HG02610 (cell line): ENCODE measurements at regions not wholly inside any gene's neighbourhood (a gene's known extent, or its start where the extent isn't known, plus 50 kb on each side); places are given as distances from the start of the nearest gene placed in this dataset.
"Not testable (repeated sequence)": the region's sequence is repeated elsewhere in the genome, so short reads cannot be mapped to it uniquely, and the experiment has no call there.

Experiments used
- ATAC-seq: cut with Tn5 transposase; IDR thresholded peaks from one replicate; pipeline ENCODE4 v1.9.1; 2021; ENCODE audit warnings: mild to moderate bottlenecking, moderate library complexity; ENCODE audit not compliant: unreplicated experiment

GRCh38 chr2:208921358-208921757 is 502.5 kb upstream of the MAP2 start:
- not testable (repeated sequence) for ATAC-seq

DNA sequence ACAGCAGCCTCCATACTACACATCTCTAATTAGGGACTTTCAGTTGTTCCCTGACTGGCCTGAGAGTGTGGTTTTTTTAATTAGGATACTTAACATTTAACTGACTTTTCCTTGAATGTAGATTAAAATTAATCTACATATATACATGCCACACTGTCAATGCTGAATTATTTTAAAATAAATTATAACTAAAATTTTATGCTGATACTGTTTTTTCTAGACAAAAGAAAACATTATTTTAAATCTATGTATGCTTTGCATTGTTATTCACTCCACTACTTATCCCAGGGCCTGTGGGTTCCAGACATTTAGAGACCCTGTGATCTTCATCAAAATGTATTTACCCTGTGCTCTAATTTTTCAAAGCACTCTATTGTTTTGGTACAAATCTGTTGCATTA is 496.0 kb upstream of the MAP2 start:
- no peak for ATAC-seq

- ATAC-seq, result no peak
Observed at GRCh38 chr2:208929139-208929864, 494.5 kb upstream of the MAP2 start.

GRCh38 chr2:208929894-208930427 is 493.9 kb upstream of the MAP2 start:
- no peak for ATAC-seq

GRCh38 chr2:208935531-208935930 is 488.3 kb upstream of the MAP2 start:
- ATAC-seq, result no peak

DNA sequence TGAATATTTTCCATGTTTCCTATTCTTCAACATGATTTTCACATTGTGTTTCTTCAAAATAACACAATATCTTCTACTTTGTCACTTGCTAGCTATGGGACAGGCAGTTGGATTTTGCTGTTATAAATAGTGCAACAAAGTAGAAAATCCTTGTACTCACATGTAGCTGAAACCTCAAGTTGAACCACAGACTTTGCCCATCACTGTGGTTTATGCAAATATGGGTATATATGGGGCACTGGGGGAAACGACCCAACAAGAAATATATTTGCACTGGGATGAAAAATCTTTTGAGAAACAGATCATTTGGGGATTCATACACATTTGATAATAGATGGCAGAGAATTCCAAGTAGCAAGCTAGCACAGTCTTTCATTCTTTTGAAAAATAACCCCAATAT is 486.3 kb upstream of the MAP2 start:
- ATAC-seq, result no peak

GRCh38 chr2:208939852-208940251 is 484.0 kb upstream of the MAP2 start:
- ATAC-seq, result no peak

DNA sequence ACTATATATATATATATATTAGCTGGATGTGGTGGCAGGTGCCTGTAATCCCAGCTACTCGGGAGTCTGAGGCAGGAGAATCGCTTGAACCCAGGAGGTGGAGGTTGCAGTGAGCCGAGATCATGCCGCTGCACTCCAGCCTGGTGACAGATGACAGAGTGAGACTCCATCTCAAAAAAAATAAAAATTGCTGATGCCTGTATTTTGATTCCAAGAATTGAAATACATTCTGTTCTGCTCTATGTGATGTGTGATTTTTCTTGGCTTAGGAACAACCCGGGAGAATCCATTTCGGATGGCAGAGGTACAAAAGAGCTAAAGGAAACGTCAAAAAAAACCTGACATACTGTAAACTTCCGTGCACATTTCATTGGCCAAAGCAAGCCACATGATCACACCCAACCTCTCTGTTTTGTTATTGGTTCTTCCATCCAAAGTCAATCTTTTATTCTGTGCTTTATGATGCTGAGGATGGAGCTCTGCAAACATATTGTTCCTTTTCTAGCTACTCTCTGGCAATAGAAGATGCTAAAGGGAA is 478.1 kb upstream of the MAP2 start:
- no peak for ATAC-seq

DNA sequence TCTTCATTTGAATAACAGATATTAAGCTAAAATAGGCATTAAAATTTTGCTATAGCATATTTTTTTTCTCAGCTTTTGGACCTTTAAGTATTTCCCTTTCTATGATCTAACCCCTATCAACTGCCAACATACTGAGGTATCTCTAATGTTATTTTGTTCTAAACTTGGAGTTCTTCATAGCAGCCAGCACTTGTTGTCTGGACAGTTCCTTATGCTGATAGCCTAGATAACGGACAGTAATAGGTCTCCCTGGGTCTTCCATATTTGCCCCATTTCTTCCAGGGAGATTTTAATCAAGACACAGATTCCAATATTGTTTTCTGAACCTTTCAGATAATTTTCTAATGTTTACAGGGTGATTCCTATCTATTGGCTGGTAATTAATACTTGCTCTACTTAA is 475.8 kb upstream of the MAP2 start:
- no peak for ATAC-seq

DNA sequence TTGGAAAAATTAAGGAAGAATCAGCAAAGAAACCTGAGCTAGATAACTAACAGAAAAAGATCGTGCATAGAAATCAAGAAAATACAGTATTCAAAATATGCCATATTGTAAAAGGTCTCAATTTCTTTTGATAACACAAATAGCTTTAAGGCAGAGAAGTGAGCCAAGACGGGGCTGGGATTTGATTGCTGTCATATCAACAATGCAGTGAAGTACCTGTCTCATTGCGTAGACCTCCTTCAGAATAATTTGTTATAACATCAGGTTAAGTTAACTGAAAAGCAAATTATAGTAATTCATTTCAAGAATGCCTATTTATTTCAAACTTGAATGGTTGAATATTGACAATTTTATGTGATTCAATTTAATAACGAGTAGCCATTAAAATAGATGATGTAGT is 453.8 kb upstream of the MAP2 start:
- ATAC-seq, result no peak

DNA sequence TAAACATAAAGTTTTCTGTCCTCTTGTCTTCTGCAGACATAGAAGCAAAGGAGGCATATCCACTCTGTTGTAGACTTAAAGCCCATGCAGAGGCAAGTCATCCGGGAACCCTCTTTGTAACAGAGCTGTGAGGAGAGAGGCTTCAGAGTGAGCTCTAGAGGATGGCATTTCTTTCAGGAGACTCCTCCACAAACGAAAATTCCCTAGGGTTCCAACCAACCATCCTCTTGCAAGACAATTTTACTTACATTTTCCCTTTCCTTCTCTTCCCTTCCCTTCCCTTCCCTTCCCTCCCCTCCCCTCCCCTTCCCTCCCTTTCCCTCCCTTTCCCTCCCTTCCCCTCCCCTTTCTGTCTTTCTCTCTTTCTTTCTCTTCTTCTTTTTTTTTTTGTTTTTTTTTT is 446.3 kb upstream of the MAP2 start:
- no peak for ATAC-seq

GRCh38 chr2:208978946-208979345 is 444.9 kb upstream of the MAP2 start:
- no peak for ATAC-seq

- ATAC-seq, result no peak
Observed at GRCh38 chr2:208980321-208980720, 443.5 kb upstream of the MAP2 start.

DNA sequence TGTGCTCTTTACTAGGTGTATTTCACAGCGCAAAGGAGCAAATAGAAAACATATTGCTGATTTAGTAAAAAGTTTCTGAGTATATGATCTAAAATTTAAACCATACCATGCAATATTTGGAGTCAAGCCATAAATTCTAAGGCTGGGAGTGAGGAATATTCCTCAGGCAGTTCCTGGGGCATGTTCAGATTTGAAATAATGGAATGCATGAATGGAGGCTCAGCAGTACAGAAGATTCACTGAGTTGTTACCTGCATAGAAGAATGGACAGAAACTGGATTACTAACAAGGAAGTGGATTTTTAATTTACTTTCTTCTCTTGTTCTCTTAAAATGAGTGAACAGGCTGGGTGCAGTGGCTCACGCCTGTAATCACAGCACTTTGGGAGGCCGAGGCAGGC is 441.0 kb upstream of the MAP2 start:
- no peak for ATAC-seq

GRCh38 chr2:208983486-208983885 is 440.4 kb upstream of the MAP2 start:
- ATAC-seq, result no peak

DNA sequence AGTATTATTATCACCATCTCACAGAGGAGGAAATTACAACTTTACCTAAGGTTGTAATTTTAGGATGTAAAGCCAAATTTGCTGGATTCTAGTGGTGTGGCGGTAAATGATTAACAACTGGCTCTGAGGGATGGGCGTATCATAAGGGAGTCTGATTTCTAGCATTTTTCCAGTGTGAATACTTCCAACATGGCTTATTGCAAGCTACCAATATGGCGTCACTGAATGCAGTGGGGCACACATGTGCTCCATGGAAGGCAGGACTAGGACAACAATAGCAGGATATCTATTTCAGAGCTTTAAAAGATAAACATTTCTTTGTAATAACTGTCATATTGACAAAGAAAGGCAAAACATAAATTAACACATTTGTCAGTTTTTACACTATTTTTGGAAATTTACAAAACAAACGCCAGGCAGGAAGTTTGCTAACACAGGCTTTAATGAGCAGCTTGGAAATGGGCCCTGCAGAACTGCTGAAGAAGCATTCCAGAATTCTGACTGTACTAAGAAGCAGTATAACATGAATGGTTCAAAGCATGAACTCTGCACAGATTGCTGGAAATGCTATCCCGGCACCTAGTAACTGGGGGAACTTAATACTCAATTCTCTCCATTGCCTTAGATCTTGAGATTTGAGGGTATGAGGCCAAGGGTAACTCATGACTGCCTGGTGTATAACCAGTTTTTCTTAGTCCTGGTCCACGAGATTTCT is 439.3 kb upstream of the MAP2 start:
- no peak for ATAC-seq

DNA sequence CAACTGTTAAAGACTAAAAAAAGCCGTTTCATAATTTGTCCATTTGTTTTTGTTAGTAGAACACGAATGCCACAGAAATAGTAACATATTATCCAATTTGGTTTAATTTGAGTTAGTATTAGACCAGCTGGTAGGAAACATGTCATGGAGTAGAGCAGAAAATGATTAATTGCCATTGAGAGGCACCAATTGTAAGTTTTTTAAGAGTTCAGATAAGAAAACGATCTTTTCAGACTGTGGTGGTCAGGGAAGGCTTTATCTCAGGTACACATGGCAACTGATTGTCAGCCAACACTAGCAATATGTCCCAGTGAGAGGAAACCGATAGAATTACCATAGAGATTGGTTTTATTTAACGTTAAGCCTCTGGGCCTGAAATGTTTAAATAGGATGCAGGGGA is 438.2 kb upstream of the MAP2 start:
- no peak for ATAC-seq

DNA sequence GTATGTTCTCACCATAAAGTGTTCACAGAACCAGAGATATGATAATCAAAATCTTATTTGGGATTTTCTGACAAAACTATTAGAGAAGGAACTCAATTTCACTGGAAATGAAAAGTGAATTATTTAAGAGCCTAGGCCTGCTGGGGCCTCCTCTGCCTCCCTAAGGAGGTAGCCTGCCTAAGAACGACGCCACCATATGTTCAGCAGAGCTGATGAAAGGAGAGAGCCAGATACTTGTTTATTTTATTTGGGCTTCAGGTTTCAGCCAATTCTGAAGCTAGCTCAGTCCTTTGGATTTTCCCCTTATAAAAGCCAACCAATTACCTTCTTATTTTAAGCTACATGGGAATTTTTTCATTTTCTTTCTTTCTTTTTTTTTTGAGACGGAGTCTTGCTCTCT is 433.1 kb upstream of the MAP2 start:
- ATAC-seq, result no peak

DNA sequence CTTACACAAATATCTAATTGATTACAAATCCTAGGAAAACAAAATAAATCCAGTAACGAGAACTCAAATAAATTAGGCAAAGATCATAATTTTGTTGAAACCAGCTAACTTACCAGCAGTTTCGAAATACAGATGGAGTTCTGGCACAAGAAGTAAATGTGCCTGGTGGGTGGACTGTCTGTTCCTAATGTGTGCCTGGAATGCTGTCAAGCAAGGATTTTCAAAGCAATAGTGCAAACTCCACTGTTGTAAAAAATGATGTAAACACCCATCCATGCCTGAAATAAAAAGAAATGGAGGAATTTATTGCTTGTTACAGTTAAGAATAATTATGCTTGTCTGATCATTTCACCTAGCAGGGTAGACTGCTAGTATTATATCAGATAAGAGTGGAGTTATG is 423.9 kb upstream of the MAP2 start:
- no peak for ATAC-seq

DNA sequence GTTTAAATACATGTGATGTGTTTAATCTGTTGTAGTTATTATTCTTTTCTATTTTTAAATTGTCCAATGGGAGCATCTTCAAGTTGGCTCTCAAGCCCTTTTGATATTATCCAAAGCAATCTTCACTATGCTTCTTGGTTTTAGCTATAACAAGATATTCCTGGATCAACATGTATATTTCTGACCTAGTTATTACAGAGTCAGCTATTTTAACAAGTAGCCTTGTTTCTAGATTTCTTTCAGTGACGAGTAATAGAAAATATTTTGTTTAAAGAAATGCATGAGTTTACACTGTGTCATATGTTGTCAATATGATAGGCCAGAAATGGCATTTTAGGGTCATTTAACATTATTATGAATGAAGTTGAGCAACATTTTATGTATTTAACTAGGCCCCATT is 421.8 kb upstream of the MAP2 start:
- no peak for ATAC-seq

GRCh38 chr2:209005371-209005770 is 418.5 kb upstream of the MAP2 start:
- ATAC-seq, result no peak

- no peak for ATAC-seq
Observed at GRCh38 chr2:209008636-209009287, 415.1 kb upstream of the MAP2 start.
